Fibroblast of mammary gland (primary cell): ENCODE measurements at regions not wholly inside any gene's neighbourhood (a gene's known extent, or its start where the extent isn't known, plus 50 kb on each side); places are given as distances from the start of the nearest gene placed in this dataset.

Experiments
- DNase-seq: peaks from one replicate; pipeline ENCODE4 v3.0.0-alpha.2; 2010; ENCODE audit warnings: low read depth
- H3K4me3 ChIP-seq: 2 replicates; pipeline ENCODE4 v1.5.1; 2011; ENCODE audit warnings: low read depth, mild to moderate bottlenecking, low read length, moderate library complexity; ENCODE audit not compliant: control insufficient read depth
- CTCF ChIP-seq: conservative IDR thresholded peaks from 2 replicates; pipeline ENCODE4 v1.5.1; 2011; ENCODE audit warnings: low read depth, low read length, inconsistent platforms; ENCODE audit not compliant: control insufficient read depth, insufficient read depth

- no peak for DNase-seq
- no peak for TF ChIP-seq CTCF
- no peak overlapping the region for H3K4me3 ChIP-seq
These were observed 51.2 kb upstream of the GPR31 start for GRCh38 chr6:167208819-167209576.

- TF ChIP-seq CTCF: no peak
- DNase-seq: no peak
- no peak overlapping the region for H3K4me3 ChIP-seq
These were observed 51.8 kb upstream of the GPR31 start for GRCh38 chr6:167209577-167209975.

- H3K4me3 ChIP-seq: no peak overlapping the region
- no peak for DNase-seq
- TF ChIP-seq CTCF: no peak
These were observed 52.9 kb upstream of the GPR31 start for GRCh38 chr6:167210375-167211294.

- TF ChIP-seq CTCF: no peak
- DNase-seq: no peak
- H3K4me3 ChIP-seq: no peak overlapping the region
These were observed 53.5 kb upstream of the GPR31 start for GRCh38 chr6:167211295-167211648.

- no peak overlapping the region for H3K4me3 ChIP-seq
These were observed 54.3 kb upstream of the GPR31 start for GRCh38 chr6:167211881-167212712.

More at GRCh38 chr6:167211881-167212712, 54.3 kb upstream of the GPR31 start:
- TF ChIP-seq CTCF: no peak
- no peak for DNase-seq
